Suprapubic skin (tissue), 3 donors: ENCODE measurements at regions not wholly inside any gene's neighbourhood (a gene's known extent, or its start where the extent isn't known, plus 50 kb on each side); places are given as distances from the start of the nearest gene placed in this dataset.

Experiments used
- CTCF ChIP-seq, 2 donors: fragments of 200-600 bp in 1 of 2; fragments of 450-650 bp in 1 of 2; sonication (generic) in 1 of 2; IDR thresholded peaks; one replicate each; pipeline ENCODE4 v1.5.1; 2016 to 2019; ENCODE audit warnings: antibody characterized with exemption in 2 of 2, mild to moderate bottlenecking in 1 of 2, moderate library complexity in 1 of 2
- EP300 ChIP-seq: sonication (generic); formaldehyde crosslinking; IDR thresholded peaks from one replicate; pipeline ENCODE4 v1.6.1; 2017; ENCODE audit warnings: antibody characterized with exemption
- POLR2A ChIP-seq, 2 donors: fragments of 450-650 bp; IDR thresholded peaks; one replicate each; pipeline ENCODE4 v1.6.1; 2017; ENCODE audit warnings: antibody characterized with exemption in 2 of 2, mild to moderate bottlenecking in 2 of 2, moderate library complexity in 2 of 2

DNA sequence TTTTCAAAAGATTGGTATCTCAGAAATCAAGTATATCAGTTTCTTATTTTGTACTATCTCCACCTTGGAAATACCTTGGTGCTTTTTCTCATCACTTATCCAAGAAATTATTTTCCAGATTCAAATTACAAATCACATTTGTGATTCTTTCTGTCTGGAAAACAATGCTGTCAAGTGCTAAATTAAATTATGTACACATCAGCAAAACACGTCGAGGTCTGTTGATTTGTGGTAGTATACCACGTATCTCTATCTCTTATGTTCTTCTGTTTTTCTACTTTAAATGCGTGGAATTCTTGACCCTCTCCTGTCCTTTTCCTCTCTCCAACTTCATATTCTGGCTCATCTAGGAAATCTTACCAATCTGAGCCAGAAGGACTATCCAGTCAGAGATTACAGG lies 214.5 kb downstream of the PTN start:
- TF ChIP-seq CTCF (IDR thresholded peaks at IDR 0.05) (no peak), POLR2A (IDR thresholded peaks at IDR 0.05) (no peak), EP300 (no peak)
